ENCODE measurements at regions not wholly inside any gene's neighbourhood (a gene's known extent, or its start where the extent isn't known, plus 50 kb on each side); places are given as distances from the start of the nearest gene placed in this dataset.
"Not testable (repeated sequence)": the region's sequence is repeated elsewhere in the genome, so short reads cannot be mapped to it uniquely, and the experiment has no call there.

- no peak for DNase-seq
These were observed 96.2 kb upstream of the USP15 start for GRCh38 chr12:62164036-62164435.

GRCh38 chr12:62166525-62166924, 93.7 kb upstream of the USP15 start:
- no peak for DNase-seq

GRCh38 chr12:62168411-62168810, 91.8 kb upstream of the USP15 start:
- no peak for DNase-seq

- DNase-seq: no peak
These were observed 90.0 kb upstream of the USP15 start for GRCh38 chr12:62170241-62170640.

GRCh38 chr12:62190689-62191490, 69.3 kb upstream of the USP15 start:
- peak in 1 of 2 experiments; percentile 8 for DNase-seq

- DNase-seq: peak in 1 of 2 experiments; percentile 17
These were observed 68.6 kb upstream of the USP15 start for GRCh38 chr12:62191491-62192179.

- DNase-seq: peak; percentile 16 to 37
These were observed 67.9 kb upstream of the USP15 start for GRCh38 chr12:62192180-62192902.

- DNase-seq: no peak
These were observed 67.3 kb upstream of the USP15 start for GRCh38 chr12:62192903-62193250.

GRCh38 chr12:62194031-62194430, 66.2 kb upstream of the USP15 start:
- DNase-seq: no peak

- no peak for DNase-seq
These were observed 65.6 kb upstream of the USP15 start for GRCh38 chr12:62194616-62195015.

- DNase-seq: no peak
These were observed 64.1 kb upstream of the USP15 start for GRCh38 chr12:62196146-62196545.

- not testable (repeated sequence) for DNase-seq
These were observed 57.3 kb upstream of the USP15 start for GRCh38 chr12:62202861-62203260.

GRCh38 chr12:62205346-62205745, 54.9 kb upstream of the USP15 start:
- DNase-seq: no peak

GRCh38 chr12:62207248-62207647, 53.0 kb upstream of the USP15 start:
- DNase-seq: no peak
